Loucy (cell line): ENCODE measurements at regions not wholly inside any gene's neighbourhood (a gene's known extent, or its start where the extent isn't known, plus 50 kb on each side); places are given as distances from the start of the nearest gene placed in this dataset.
A peak's percentile ranks its signal among the peaks of the same experiment; 100 is the strongest.

Source experiments
- H2AFZ ChIP-seq: fragments of 200-600 bp; sonication (generic); 2 replicates; pipeline ENCODE4 v1.6.0; 2016; ENCODE audit warnings: antibody characterized with exemption, mild to moderate bottlenecking, low read length, moderate library complexity
- H3F3A ChIP-seq: fragments of 200-600 bp; 2 replicates; pipeline ENCODE4 v1.6.0; 2016; ENCODE audit warnings: antibody characterized with exemption, low read depth, mild to moderate bottlenecking
- H3K27me3 ChIP-seq: fragments of 200-600 bp; sonication (generic); 2 replicates; pipeline ENCODE4 v1.6.1; 2014; ENCODE audit warnings: low read length, mild to moderate bottlenecking; ENCODE audit not compliant: insufficient read depth, poor library complexity, severe bottlenecking
- H3K36me3 ChIP-seq: fragments of 200-600 bp; sonication (generic); 2 replicates; pipeline ENCODE4 v1.6.1; 2016; ENCODE audit warnings: low read length; ENCODE audit not compliant: insufficient read depth
- H3K4me1 ChIP-seq: fragments of 200-600 bp; sonication (generic); 2 replicates; pipeline ENCODE4 v1.5.1; 2014; ENCODE audit warnings: low read length, mild to moderate bottlenecking; ENCODE audit not compliant: insufficient read depth, poor library complexity, severe bottlenecking
- H3K4me2 ChIP-seq: fragments of 200-600 bp; sonication (generic); 2 replicates; pipeline ENCODE4 v1.6.0; 2014; ENCODE audit warnings: antibody characterized with exemption, low read length, low read depth, mild to moderate bottlenecking; ENCODE audit not compliant: poor library complexity, severe bottlenecking
- H3K4me3 ChIP-seq: fragments of 200-600 bp; sonication (generic); 2 replicates; pipeline ENCODE4 v1.5.1; 2014; ENCODE audit warnings: low read length, mild to moderate bottlenecking, mixed read lengths; ENCODE audit not compliant: poor library complexity, severe bottlenecking
- H3K79me2 ChIP-seq: fragments of 200-600 bp; sonication (generic); 2 replicates; pipeline ENCODE4 v1.6.1; 2014; ENCODE audit warnings: low read length; ENCODE audit not compliant: insufficient read depth
- H3K9ac ChIP-seq: fragments of 200-600 bp; sonication (generic); 2 replicates; pipeline ENCODE4 v1.6.0; 2014; ENCODE audit warnings: mild to moderate bottlenecking, low read depth, low read length, moderate library complexity; ENCODE audit not compliant: poor library complexity, severe bottlenecking
- H3K9me2 ChIP-seq: fragments of 200-600 bp; sonication (generic); replicated peaks from 2 replicates; pipeline ENCODE4 v1.6.1; 2016; ENCODE audit warnings: low read depth, low read length, mixed read lengths
- H3K9me3 ChIP-seq: fragments of 200-600 bp; sonication (generic); 2 replicates; pipeline ENCODE4 v1.6.1; 2014; ENCODE audit warnings: mild to moderate bottlenecking, antibody characterized with exemption, low read length, low read depth; ENCODE audit not compliant: insufficient read depth
- H4K20me1 ChIP-seq: fragments of 200-600 bp; sonication (generic); 2 replicates; pipeline ENCODE4 v1.6.0; 2014; ENCODE audit warnings: antibody characterized with exemption, low read length, mild to moderate bottlenecking; ENCODE audit not compliant: insufficient read depth, poor library complexity, severe bottlenecking
- CTCF ChIP-seq: fragments of 200-600 bp; sonication (generic); conservative IDR thresholded peaks from 2 replicates; pipeline ENCODE4 v1.5.1; 2014; ENCODE audit warnings: mild to moderate bottlenecking, antibody characterized with exemption, low read length
- EZH2phosphoT487 ChIP-seq: fragments of 200-600 bp; IDR thresholded peaks from 2 replicates; pipeline ENCODE4 v1.6.1; 2018; ENCODE audit warnings: antibody characterized with exemption, mild to moderate bottlenecking, moderate library complexity, borderline replicate concordance

- Histone ChIP-seq H3K9me2 (no peaks in the 10 kb centered on the region), H3K27me3 (no peaks in the 10 kb centered on the region), H3K4me2 (no peak overlapping the region), H3K4me3 (no peak overlapping the region), H3K4me1 (no peaks in the 10 kb centered on the region), H3K9ac (no peak overlapping the region), H3F3A (no peaks in the 10 kb centered on the region), H3K36me3 (no peaks in the 10 kb centered on the region), H3K9me3 (no peaks in the 10 kb centered on the region), H2AFZ (no peak overlapping the region), H3K79me2 (no peaks in the 10 kb centered on the region), H4K20me1 (no peaks in the 10 kb centered on the region)
- TF ChIP-seq EZH2phosphoT487 (no peak), CTCF (no peak)
Observed at GRCh38 chr11:24383137-24383536, 113.7 kb upstream of the LUZP2 start.

- H3K4me1 ChIP-seq = no peaks in the 10 kb centered on the region
- no peak overlapping the region for H3K4me2 ChIP-seq
- no peaks in the 10 kb centered on the region for H3K27me3 ChIP-seq
- H3K4me3 ChIP-seq = no peak overlapping the region
- no peak overlapping the region for H3K9ac ChIP-seq
- TF ChIP-seq CTCF (no peak), EZH2phosphoT487 (no peak)
- H3K79me2 ChIP-seq = no peaks in the 10 kb centered on the region
- no peaks in the 10 kb centered on the region for H3F3A ChIP-seq
- no peaks in the 10 kb centered on the region for H3K36me3 ChIP-seq
- H3K9me3 ChIP-seq = no peaks in the 10 kb centered on the region
- no peaks in the 10 kb centered on the region for H4K20me1 ChIP-seq
- no peak overlapping the region for H2AFZ ChIP-seq
- H3K9me2 ChIP-seq = no peaks in the 10 kb centered on the region
Observed at GRCh38 chr11:24384240-24384639, 112.6 kb upstream of the LUZP2 start.

GRCh38 chr11:24386546-24387397 is 110.1 kb upstream of the LUZP2 start:
- no peaks in the 10 kb centered on the region for H3K9me2 ChIP-seq
- no peak overlapping the region for H3K9ac ChIP-seq
- no peak overlapping the region for H3K4me3 ChIP-seq
- no peaks in the 10 kb centered on the region for H3K36me3 ChIP-seq
- no peaks in the 10 kb centered on the region for H3K79me2 ChIP-seq
- no peak for TF ChIP-seq EZH2phosphoT487
- TF ChIP-seq CTCF = peak; percentile 71
- no peaks in the 10 kb centered on the region for H3K4me1 ChIP-seq
- H3K27me3 ChIP-seq = no peaks in the 10 kb centered on the region
- no peaks in the 10 kb centered on the region for H4K20me1 ChIP-seq
- no peak overlapping the region for H3K4me2 ChIP-seq
- H3K9me3 ChIP-seq = no peaks in the 10 kb centered on the region
- no peaks in the 10 kb centered on the region for H3F3A ChIP-seq
- no peak overlapping the region for H2AFZ ChIP-seq
